ENCODE measurements at regions not wholly inside any gene's neighbourhood (a gene's known extent, or its start where the extent isn't known, plus 50 kb on each side); places are given as distances from the start of the nearest gene placed in this dataset.

GRCh38 chr1:226491093-226491850 lies 57.3 kb upstream of the STUM start:
- no peak for DNase-seq

GRCh38 chr1:226492426-226493137 lies 56.0 kb upstream of the STUM start:
- DNase-seq: no peak

GRCh38 chr1:226494092-226494609 lies 54.4 kb upstream of the STUM start:
- no peak for DNase-seq

DNA sequence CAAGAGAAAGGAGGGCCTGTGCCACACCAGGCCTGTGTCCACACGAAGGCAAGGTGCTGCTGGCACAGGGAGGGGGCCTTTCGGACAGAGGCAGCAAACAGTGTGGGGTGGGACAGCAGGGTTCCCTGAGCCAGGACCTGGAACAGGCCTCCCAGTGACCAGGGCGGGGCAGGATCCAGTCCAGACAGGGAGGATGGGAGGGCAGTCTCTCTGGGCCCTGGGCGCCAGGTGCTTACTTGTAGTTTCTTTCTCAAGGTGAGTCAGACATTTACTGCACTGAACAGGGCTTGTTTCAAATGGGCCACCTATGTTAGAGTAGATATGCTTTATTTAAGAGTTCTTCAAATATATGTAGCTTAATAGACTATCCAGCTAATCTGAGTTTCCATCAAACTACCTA lies 52.8 kb upstream of the STUM start:
- DNase-seq: no peak

- DNase-seq: no peak
Measured at GRCh38 chr1:226496453-226497015, 52.0 kb upstream of the STUM start.

DNA sequence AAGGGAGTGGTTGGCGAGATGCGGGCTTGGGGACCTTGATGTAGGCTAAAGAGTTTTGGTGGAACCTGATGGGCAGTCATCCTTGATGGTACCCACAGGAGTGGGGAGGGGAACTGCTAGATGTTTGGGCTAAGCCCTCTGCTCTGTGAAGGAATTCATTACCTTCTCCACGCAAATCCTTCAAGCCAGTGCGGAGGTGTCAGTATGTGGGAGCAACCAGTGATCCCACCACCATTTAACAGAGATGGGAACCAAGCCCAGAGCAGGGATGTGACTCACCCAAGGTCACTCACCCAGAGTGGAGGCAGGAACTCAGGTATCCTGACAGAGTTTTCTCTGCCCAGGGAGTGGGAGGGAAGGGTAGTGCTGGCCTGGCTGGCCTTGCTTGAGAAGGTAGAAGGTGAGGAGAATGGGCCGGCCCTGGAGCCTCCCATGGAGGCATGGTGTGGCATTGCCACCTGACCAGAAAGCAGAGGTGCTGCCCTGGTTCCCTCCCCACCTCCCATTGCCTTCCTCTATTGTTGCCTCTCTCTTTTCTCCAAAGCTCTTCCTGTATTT lies 51.2 kb upstream of the STUM start:
- no peak for DNase-seq

- peak; percentile 93 for DNase-seq
Measured at GRCh38 chr1:226497991-226498639, 50.4 kb upstream of the STUM start.

GRCh38 chr1:226498640-226499008 lies 49.9 kb upstream of the STUM start:
- DNase-seq: peak; percentile 72

Data from NCI-H446 treated with DMSO at 0.1 percent for 48 hours (cell line).